MCF 10A (cell line): ENCODE measurements at regions not wholly inside any gene's neighbourhood (a gene's known extent, or its start where the extent isn't known, plus 50 kb on each side); places are given as distances from the start of the nearest gene placed in this dataset.

Experiments used
- BruUV-seq: library from RNA; stranded (reverse); fragments of 400-500 nt; replicated peaks from 2 replicates; lab custom pipeline; 2021; lab: Mats Ljungman, UMichigan
- CTCF ChIA-PET: fragments of 300-600 bp; sonication (Branson Sonifier 250); formaldehyde crosslinking; extraction: SDS; loops from one replicate; lab custom pipeline; 2021; ENCODE audit warnings: antibody characterized with exemption, inconsistent platforms; lab: Yijun Ruan, JAX
- POLR2A ChIA-PET: fragments of 300-600, 350-650 bp; sonication (Branson Sonifier 250); formaldehyde crosslinking; extraction: SDS; loops from one replicate; lab custom pipeline; 2020; ENCODE audit warnings: antibody characterized with exemption, inconsistent platforms; lab: Yijun Ruan, JAX
- DNase-seq: peaks from one replicate; pipeline ENCODE4 v3.0.0-alpha.2; 2018; ENCODE audit not compliant: unreplicated experiment
- H3K27ac Mint-ChIP-seq: one replicate; pipeline ENCODE4 v1.8.0; 2022; ENCODE audit warnings: mild to moderate bottlenecking, low read depth, mixed read lengths; ENCODE audit not compliant: unreplicated experiment
- H3K27me3 Mint-ChIP-seq: one replicate; pipeline ENCODE4 v1.8.0; 2022; ENCODE audit warnings: mixed read lengths; ENCODE audit not compliant: insufficient read depth, unreplicated experiment
- H3K36me3 Mint-ChIP-seq: one replicate; pipeline ENCODE4 v1.8.0; 2022; ENCODE audit warnings: mild to moderate bottlenecking, moderate library complexity, mixed read lengths; ENCODE audit not compliant: insufficient read depth, unreplicated experiment
- H3K4me1 Mint-ChIP-seq: one replicate; pipeline ENCODE4 v1.8.0; 2022; ENCODE audit warnings: mixed read lengths; ENCODE audit not compliant: insufficient read depth, unreplicated experiment
- H3K4me3 Mint-ChIP-seq: one replicate; pipeline ENCODE4 v1.8.0; 2022; ENCODE audit warnings: mild to moderate bottlenecking, moderate library complexity, mixed read lengths; ENCODE audit not compliant: unreplicated experiment
- H3K9me3 Mint-ChIP-seq: one replicate; pipeline ENCODE4 v1.8.0; 2022; ENCODE audit warnings: mixed read lengths; ENCODE audit not compliant: unreplicated experiment
- CTCF ChIP-seq: fragments of 200-600 bp; IDR thresholded peaks from one replicate; pipeline ENCODE4 v1.8.0; 2022; ENCODE audit warnings: antibody characterized with exemption, mild to moderate bottlenecking; ENCODE audit not compliant: unreplicated experiment
- intact Hi-C: fragments of 100-400 bp; cut with micrococcal nuclease; formaldehyde crosslinking; loops from 2 replicates; pipeline ENCODE4 v1.14.1; 2022

- CTCF ChIA-PET = interaction anchor here (0.7 to 3.2 kb wide), 5 partner anchors 9 to 223 kb away, joined by 3 to 15 read pairs (median 3); no protein-coding TSS in a partner anchor
- Mint-ChIP-seq H3K4me1 (no peaks in the 10 kb centered on the region), H3K4me3 (peak overlapping the region; percentile 20), H3K36me3 (no peaks in the 10 kb centered on the region), H3K27ac (no peak overlapping the region), H3K9me3 (no peaks in the 10 kb centered on the region), H3K27me3 (no peaks in the 10 kb centered on the region)
- POLR2A ChIA-PET = interaction anchor here (0.7 kb wide), 1 partner anchor 86 kb away, joined by 3 read pairs; no protein-coding TSS in a partner anchor
- DNase-seq = no peak
- BruUV-seq = no TSS peak
- intact Hi-C loops = no loop called here
- no peak for TF ChIP-seq CTCF
These were observed 355.0 kb downstream of the SNAPC1 start for GRCh38 chr14:62117010-62117750.

DNA sequence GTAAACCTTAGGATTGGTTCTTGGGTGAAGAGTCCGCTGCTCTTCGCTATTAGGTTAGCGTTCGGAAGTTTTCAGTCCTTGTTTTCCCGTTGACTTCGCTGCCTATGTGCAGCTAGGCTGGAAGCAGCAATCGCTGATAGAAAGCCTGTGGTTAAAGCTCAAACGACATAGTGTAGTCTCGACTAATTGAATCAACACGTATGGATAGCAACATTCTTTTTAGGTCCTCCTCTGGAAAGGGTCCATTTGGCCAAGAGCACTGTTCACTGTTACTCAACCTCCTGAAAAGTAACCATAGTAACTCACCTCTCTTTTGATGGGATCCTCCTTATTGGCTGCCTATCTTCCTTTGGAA lies 355.5 kb downstream of the SNAPC1 start:
- no peak for TF ChIP-seq CTCF
- ChIA-PET POLR2A (no interaction called here), CTCF (interaction anchor here (0.6 to 3.2 kb wide), 5 partner anchors 8 to 41 kb away, joined by 3 to 15 read pairs (median 3); no protein-coding TSS in a partner anchor)
- Mint-ChIP-seq H3K27ac (no peak overlapping the region), H3K27me3 (no peaks in the 10 kb centered on the region), H3K36me3 (no peaks in the 10 kb centered on the region), H3K4me1 (no peaks in the 10 kb centered on the region), H3K4me3 (peak overlapping the region; percentile 20), H3K9me3 (no peaks in the 10 kb centered on the region)
- DNase-seq = no peak
- intact Hi-C loops = no loop called here
- BruUV-seq = no TSS peak

DNA sequence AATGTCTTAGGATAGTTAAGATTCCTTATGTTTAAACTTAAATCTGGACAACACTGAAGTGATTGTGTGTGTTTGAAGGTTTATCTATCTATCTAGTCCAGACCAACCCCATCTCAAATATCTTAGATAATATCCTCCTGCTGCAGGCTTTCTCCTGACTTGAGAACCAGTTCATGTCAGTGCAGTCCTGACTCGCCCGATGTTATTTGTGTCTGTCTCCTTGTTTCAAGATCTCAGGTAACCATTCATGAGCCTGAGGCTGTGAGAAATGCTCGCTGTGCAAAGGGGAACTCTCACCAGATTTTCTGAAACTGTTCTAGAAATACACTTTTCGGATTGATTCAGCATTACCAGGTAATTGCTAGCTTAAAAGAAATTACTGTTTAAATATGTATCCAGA lies 356.2 kb downstream of the SNAPC1 start:
- no TSS peak for BruUV-seq
- no peak overlapping the region for H3K27ac Mint-ChIP-seq
- TF ChIP-seq CTCF = no peak
- H3K27me3 Mint-ChIP-seq = no peaks in the 10 kb centered on the region
- no peaks in the 10 kb centered on the region for H3K36me3 Mint-ChIP-seq
- intact Hi-C loops = no loop called here
- no peak overlapping the region for H3K4me3 Mint-ChIP-seq
- no peaks in the 10 kb centered on the region for H3K4me1 Mint-ChIP-seq
- ChIA-PET CTCF (interaction anchor here (1.1 to 3.2 kb wide), 2 partner anchors 8 to 20 kb away, joined by 3 to 15 read pairs; no protein-coding TSS in a partner anchor), POLR2A (no interaction called here)
- DNase-seq = no peak
- H3K9me3 Mint-ChIP-seq = no peaks in the 10 kb centered on the region

DNA sequence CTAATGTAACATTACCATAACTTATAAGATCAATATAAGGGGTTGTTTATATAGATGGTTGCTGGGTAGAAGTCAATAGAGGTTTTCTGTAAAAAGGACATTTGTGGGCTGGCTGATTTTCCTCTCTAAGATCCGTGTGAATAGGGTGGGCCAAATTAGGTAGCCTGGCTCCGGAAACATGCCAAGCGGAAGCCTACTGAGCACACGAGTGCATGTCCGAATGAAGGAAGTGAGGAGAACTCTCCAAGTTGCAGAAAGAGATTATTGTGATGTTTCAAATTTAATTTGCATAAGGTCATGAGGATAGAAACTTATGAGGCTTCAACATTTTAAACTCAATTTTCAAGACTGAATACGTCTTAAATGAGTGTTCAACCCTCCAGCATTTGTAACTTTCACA lies 356.7 kb downstream of the SNAPC1 start:
- H3K9me3 Mint-ChIP-seq = no peaks in the 10 kb centered on the region
- ChIA-PET CTCF (no interaction called here), POLR2A (no interaction called here)
- no peaks in the 10 kb centered on the region for H3K36me3 Mint-ChIP-seq
- intact Hi-C loops = no loop called here
- no peaks in the 10 kb centered on the region for H3K4me1 Mint-ChIP-seq
- BruUV-seq = no TSS peak
- H3K27ac Mint-ChIP-seq = no peak overlapping the region
- DNase-seq = no peak
- no peak overlapping the region for H3K4me3 Mint-ChIP-seq
- H3K27me3 Mint-ChIP-seq = no peaks in the 10 kb centered on the region
- TF ChIP-seq CTCF = no peak
